ENCODE measurements at regions not wholly inside any gene's neighbourhood (a gene's known extent, or its start where the extent isn't known, plus 50 kb on each side); places are given as distances from the start of the nearest gene placed in this dataset.

- DNase-seq (ENCODE audit: low spot score) = no peak
These were observed 86.7 kb upstream of the HDAC9 start for GRCh38 chr7:18408868-18409267.

GRCh38 chr7:18413447-18413846 lies 82.1 kb upstream of the HDAC9 start:
- no peak for DNase-seq (ENCODE audit: low spot score)

- no peak for DNase-seq (ENCODE audit: low spot score)
These were observed 80.7 kb upstream of the HDAC9 start for GRCh38 chr7:18414885-18415284.

GRCh38 chr7:18416988-18417387 lies 78.6 kb upstream of the HDAC9 start:
- no peak for DNase-seq (ENCODE audit: low spot score)

GRCh38 chr7:18419456-18419855 lies 76.1 kb upstream of the HDAC9 start:
- DNase-seq (ENCODE audit: low spot score) = no peak

- DNase-seq (ENCODE audit: low spot score) = no peak
These were observed 75.4 kb upstream of the HDAC9 start for GRCh38 chr7:18420108-18420507.

- no peak for DNase-seq (ENCODE audit: low spot score)
These were observed 74.8 kb upstream of the HDAC9 start for GRCh38 chr7:18420748-18421147.

- no peak for DNase-seq (ENCODE audit: low spot score)
These were observed 74.1 kb upstream of the HDAC9 start for GRCh38 chr7:18421297-18422002.

- no peak for DNase-seq (ENCODE audit: low spot score)
These were observed 70.3 kb upstream of the HDAC9 start for GRCh38 chr7:18425227-18425626.

GRCh38 chr7:18425838-18426445 lies 69.6 kb upstream of the HDAC9 start:
- DNase-seq (ENCODE audit: low spot score) = no peak

- DNase-seq (ENCODE audit: low spot score) = no peak
These were observed 68.9 kb upstream of the HDAC9 start for GRCh38 chr7:18426564-18427226.

GRCh38 chr7:18429547-18429946 lies 66.0 kb upstream of the HDAC9 start:
- peak; percentile 20 for DNase-seq (ENCODE audit: low spot score)

- no peak for DNase-seq (ENCODE audit: low spot score)
These were observed 64.7 kb upstream of the HDAC9 start for GRCh38 chr7:18430810-18431209.

- DNase-seq (ENCODE audit: low spot score) = no peak
These were observed 61.4 kb upstream of the HDAC9 start for GRCh38 chr7:18434171-18434570.

- no peak for DNase-seq (ENCODE audit: low spot score)
These were observed 58.4 kb upstream of the HDAC9 start for GRCh38 chr7:18437101-18437500.

GRCh38 chr7:18440934-18441333 lies 54.6 kb upstream of the HDAC9 start:
- no peak for DNase-seq (ENCODE audit: low spot score)

GRCh38 chr7:18444826-18445225 lies 50.7 kb upstream of the HDAC9 start:
- DNase-seq (ENCODE audit: low spot score) = no peak

- no peak for DNase-seq (ENCODE audit: low spot score)
These were observed 50.1 kb upstream of the HDAC9 start for GRCh38 chr7:18445483-18445882.
